ENCODE measurements at regions not wholly inside any gene's neighbourhood (a gene's known extent, or its start where the extent isn't known, plus 50 kb on each side); places are given as distances from the start of the nearest gene placed in this dataset.

DNA sequence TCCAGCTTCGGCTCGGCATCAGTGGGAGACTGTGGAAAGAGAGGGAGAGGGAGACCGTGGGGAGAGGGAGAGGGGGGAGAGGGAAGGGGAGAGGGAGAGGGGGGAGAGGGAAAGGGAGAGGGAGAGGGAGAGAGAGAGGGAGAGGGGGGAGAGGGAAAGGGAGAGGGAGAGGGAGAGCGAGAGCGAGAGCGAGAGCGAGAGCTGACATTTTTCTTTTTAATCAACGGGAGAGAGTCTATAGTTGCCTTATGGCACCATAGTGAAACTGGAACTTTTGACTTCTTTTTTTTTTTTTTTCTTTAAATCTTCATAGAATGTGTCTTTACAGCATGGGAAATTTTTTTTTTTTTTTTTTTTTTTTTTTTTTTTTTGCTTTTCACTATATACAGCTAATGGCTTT lies 94.7 kb upstream of the NUDT6 start:
- no peak for TF ChIP-seq POLR2AphosphoS5 (IDR thresholded peaks at IDR 0.05; ENCODE audit: low read depth, low read length)
- TF ChIP-seq TAF1 (IDR thresholded peaks at IDR 0.05; ENCODE audit: borderline replicate concordance, low read depth, low read length): no peak
- no peak for TF ChIP-seq POLR2A (IDR thresholded peaks at IDR 0.05; ENCODE audit: low read depth, low read length)
